ENCODE measurements at regions not wholly inside any gene's neighbourhood (a gene's known extent, or its start where the extent isn't known, plus 50 kb on each side); places are given as distances from the start of the nearest gene placed in this dataset.

GRCh38 chr2:24439971-24440340 is 51.1 kb upstream of the NCOA1 start:
- H3K4me1 ChIP-seq (ENCODE audit: insufficient read depth, low read length) = no peaks in the 10 kb centered on the region
- H3K9me3 Mint-ChIP-seq = no peaks in the 10 kb centered on the region

GRCh38 chr2:24439280-24439970 is 51.6 kb upstream of the NCOA1 start:
- H3K4me1 ChIP-seq (ENCODE audit: insufficient read depth, low read length) = no peaks in the 10 kb centered on the region
- H3K27ac ChIP-seq (ENCODE audit: low read depth, low read length) = no peak overlapping the region
- H3K4me1 Mint-ChIP-seq = no peaks in the 10 kb centered on the region
- no peak for DNase-seq
- no peaks in the 10 kb centered on the region for H3K9me3 Mint-ChIP-seq
- H3K9me3 ChIP-seq (ENCODE audit: low read length) = no peaks in the 10 kb centered on the region
- H3K27ac Mint-ChIP-seq = no peak overlapping the region
- no peaks in the 10 kb centered on the region for H3K36me3 ChIP-seq (ENCODE audit: insufficient read depth, low read length)
- ChIA-PET CTCF (no interaction called here), POLR2A (no interaction called here)
- H3K4me3 Mint-ChIP-seq = no peak overlapping the region
- H3K36me3 Mint-ChIP-seq = no peaks in the 10 kb centered on the region
- H3K4me3 ChIP-seq (ENCODE audit: low read length) = no peak overlapping the region
- no peaks in the 10 kb centered on the region for H3K27me3 Mint-ChIP-seq
- no peaks in the 10 kb centered on the region for H3K27me3 ChIP-seq (ENCODE audit: insufficient read depth, low read length, poor library complexity, severe bottlenecking)

More at GRCh38 chr2:24439971-24440340, 51.1 kb upstream of the NCOA1 start:
- no peaks in the 10 kb centered on the region for H3K36me3 Mint-ChIP-seq
- Histone ChIP-seq H3K27me3 (ENCODE audit: insufficient read depth, low read length, poor library complexity, severe bottlenecking) (no peaks in the 10 kb centered on the region), H3K9me3 (ENCODE audit: low read length) (no peaks in the 10 kb centered on the region), H3K27ac (ENCODE audit: low read depth, low read length) (no peak overlapping the region), H3K4me3 (ENCODE audit: low read length) (no peak overlapping the region), H3K36me3 (ENCODE audit: insufficient read depth, low read length) (no peaks in the 10 kb centered on the region)
- POLR2A ChIA-PET = no interaction called here
- H3K4me3 Mint-ChIP-seq = no peak overlapping the region
- no peak for DNase-seq
- H3K27me3 Mint-ChIP-seq = peaks cover 0 to 2% of the 10 kb centered on the region in 2 donors
- CTCF ChIA-PET = no interaction called here
- no peaks in the 10 kb centered on the region for H3K4me1 Mint-ChIP-seq
- H3K27ac Mint-ChIP-seq = peak overlapping the region in 1 of 8 donors; percentile 72

- no peaks in the 10 kb centered on the region for H3K4me1 Mint-ChIP-seq
- H3K9me3 Mint-ChIP-seq = no peaks in the 10 kb centered on the region
- H3K4me3 ChIP-seq (ENCODE audit: low read length) = no peak overlapping the region
- H3K4me3 Mint-ChIP-seq = no peak overlapping the region
- no peaks in the 10 kb centered on the region for H3K4me1 ChIP-seq (ENCODE audit: insufficient read depth, low read length)
- H3K36me3 ChIP-seq (ENCODE audit: insufficient read depth, low read length) = no peaks in the 10 kb centered on the region
- H3K36me3 Mint-ChIP-seq = no peaks in the 10 kb centered on the region
- H3K27me3 Mint-ChIP-seq = no peaks in the 10 kb centered on the region
- ChIA-PET POLR2A (no interaction called here), CTCF (interaction anchor here (1.3 kb wide), 1 partner anchor 11 kb away, joined by 4 read pairs; no protein-coding TSS in a partner anchor)
- DNase-seq = no peak
- H3K27ac Mint-ChIP-seq = no peak overlapping the region
- no peak overlapping the region for H3K27ac ChIP-seq (ENCODE audit: low read depth, low read length)
- no peaks in the 10 kb centered on the region for H3K27me3 ChIP-seq (ENCODE audit: insufficient read depth, low read length, poor library complexity, severe bottlenecking)
- H3K9me3 ChIP-seq (ENCODE audit: low read length) = no peaks in the 10 kb centered on the region
Observed at GRCh38 chr2:24438106-24438505, 52.9 kb upstream of the NCOA1 start.

GRCh38 chr2:24435391-24436316 is 55.4 kb upstream of the NCOA1 start:
- H3K36me3 ChIP-seq (ENCODE audit: insufficient read depth, low read length) = no peaks in the 10 kb centered on the region
- H3K27ac Mint-ChIP-seq = no peak overlapping the region
- no peak overlapping the region for H3K4me3 ChIP-seq (ENCODE audit: low read length)
- POLR2A ChIA-PET = no interaction called here
- H3K36me3 Mint-ChIP-seq = no peaks in the 10 kb centered on the region
- H3K9me3 Mint-ChIP-seq = no peaks in the 10 kb centered on the region
- no peaks in the 10 kb centered on the region for H3K27me3 ChIP-seq (ENCODE audit: insufficient read depth, low read length, poor library complexity, severe bottlenecking)
- DNase-seq = no peak
- H3K4me3 Mint-ChIP-seq = no peak overlapping the region
- H3K4me1 Mint-ChIP-seq = no peaks in the 10 kb centered on the region
- no peaks in the 10 kb centered on the region for H3K9me3 ChIP-seq (ENCODE audit: low read length)
- no peaks in the 10 kb centered on the region for H3K4me1 ChIP-seq (ENCODE audit: insufficient read depth, low read length)
- CTCF ChIA-PET = interaction anchor here (1.1 kb wide), 2 partner anchors 12 to 392 kb away, joined by 3 read pairs; no protein-coding TSS in a partner anchor
- no peak overlapping the region for H3K27ac ChIP-seq (ENCODE audit: low read depth, low read length)
- no peaks in the 10 kb centered on the region for H3K27me3 Mint-ChIP-seq

GRCh38 chr2:24434541-24434940 is 56.5 kb upstream of the NCOA1 start:
- H3K36me3 Mint-ChIP-seq = no peaks in the 10 kb centered on the region
- no peak overlapping the region for H3K4me3 Mint-ChIP-seq
- Histone ChIP-seq H3K9me3 (ENCODE audit: low read length) (no peaks in the 10 kb centered on the region), H3K4me1 (ENCODE audit: insufficient read depth, low read length) (no peaks in the 10 kb centered on the region), H3K27me3 (ENCODE audit: insufficient read depth, low read length, poor library complexity, severe bottlenecking) (no peaks in the 10 kb centered on the region), H3K27ac (ENCODE audit: low read depth, low read length) (no peak overlapping the region), H3K4me3 (ENCODE audit: low read length) (no peak overlapping the region), H3K36me3 (ENCODE audit: insufficient read depth, low read length) (no peaks in the 10 kb centered on the region)
- H3K9me3 Mint-ChIP-seq = no peaks in the 10 kb centered on the region
- no peaks in the 10 kb centered on the region for H3K27me3 Mint-ChIP-seq
- H3K27ac Mint-ChIP-seq = no peak overlapping the region
- DNase-seq = no peak
- H3K4me1 Mint-ChIP-seq = no peaks in the 10 kb centered on the region
- ChIA-PET POLR2A (no interaction called here), CTCF (interaction anchor here (1.1 kb wide), 1 partner anchor 11 kb away, joined by 3 read pairs; no protein-coding TSS in a partner anchor)

- Histone ChIP-seq H3K4me3 (ENCODE audit: low read length) (no peak overlapping the region), H3K4me1 (ENCODE audit: insufficient read depth, low read length) (no peaks in the 10 kb centered on the region), H3K36me3 (ENCODE audit: insufficient read depth, low read length) (no peaks in the 10 kb centered on the region), H3K27ac (ENCODE audit: low read depth, low read length) (no peak overlapping the region), H3K27me3 (ENCODE audit: insufficient read depth, low read length, poor library complexity, severe bottlenecking) (no peaks in the 10 kb centered on the region), H3K9me3 (ENCODE audit: low read length) (no peaks in the 10 kb centered on the region)
- CTCF ChIA-PET = no interaction called here
- Mint-ChIP-seq H3K4me3 (no peak overlapping the region), H3K9me3 (no peaks in the 10 kb centered on the region), H3K36me3 (no peaks in the 10 kb centered on the region), H3K27me3 (peaks cover 0 to 2% of the 10 kb centered on the region in 2 donors), H3K27ac (no peak overlapping the region), H3K4me1 (no peaks in the 10 kb centered on the region)
- no peak for DNase-seq
- POLR2A ChIA-PET = no interaction called here
Observed at GRCh38 chr2:24432735-24433134, 58.3 kb upstream of the NCOA1 start.

- Histone ChIP-seq H3K27ac (ENCODE audit: low read depth, low read length) (no peak overlapping the region), H3K4me1 (ENCODE audit: insufficient read depth, low read length) (no peaks in the 10 kb centered on the region), H3K9me3 (ENCODE audit: low read length) (no peaks in the 10 kb centered on the region), H3K27me3 (ENCODE audit: insufficient read depth, low read length, poor library complexity, severe bottlenecking) (no peaks in the 10 kb centered on the region), H3K36me3 (ENCODE audit: insufficient read depth, low read length) (no peaks in the 10 kb centered on the region), H3K4me3 (ENCODE audit: low read length) (no peak overlapping the region)
- DNase-seq = no peak
- no peaks in the 10 kb centered on the region for H3K36me3 Mint-ChIP-seq
- H3K27ac Mint-ChIP-seq = peak overlapping the region in 1 of 8 donors; percentile 0
- ChIA-PET POLR2A (no interaction called here), CTCF (no interaction called here)
- no peak overlapping the region for H3K4me3 Mint-ChIP-seq
- H3K4me1 Mint-ChIP-seq = no peaks in the 10 kb centered on the region
- H3K27me3 Mint-ChIP-seq = peaks cover 0 to 2% of the 10 kb centered on the region in 2 donors
- no peaks in the 10 kb centered on the region for H3K9me3 Mint-ChIP-seq
Observed at GRCh38 chr2:24432121-24432520, 58.9 kb upstream of the NCOA1 start.

All from CD8-positive, alpha-beta memory T cell (primary cell).